Posterior vena cava (tissue), 2 donors: ENCODE measurements at regions not wholly inside any gene's neighbourhood (a gene's known extent, or its start where the extent isn't known, plus 50 kb on each side); places are given as distances from the start of the nearest gene placed in this dataset.
"Not testable (repeated sequence)": the region's sequence is repeated elsewhere in the genome, so short reads cannot be mapped to it uniquely, and the experiment has no call there.

ENCODE experiments used
- DNase-seq: peaks from one replicate; pipeline ENCODE4 v3.0.0-alpha.2; 2020; ENCODE audit warnings: low spot score
- intact Hi-C, 2 donors: fragments of 100-400 bp; cut with DNase I; formaldehyde crosslinking; loops; one replicate each; pipeline versions ENCODE4 v1.14.1 to v1.14.2; 2022 to 2023
- donor health status: DM: yes; HTN: yes; CAD: no.
- donor health status: DM: yes; HTN: yes; CAD: no.

- DNase-seq, intact Hi-C loops: not testable (repeated sequence)
These were observed 473.3 kb downstream of the SPATA31A6 start for GRCh38 chr9:42656789-42657188.

- intact Hi-C loops, DNase-seq: not testable (repeated sequence)
These were observed 474.0 kb downstream of the SPATA31A6 start for GRCh38 chr9:42657496-42657895.

GRCh38 chr9:42697146-42697545 is 513.7 kb downstream of the SPATA31A6 start:
- DNase-seq, intact Hi-C loops: not testable (repeated sequence)

GRCh38 chr9:42702890-42703289 is 519.4 kb downstream of the SPATA31A6 start:
- intact Hi-C loops, DNase-seq: not testable (repeated sequence)

- DNase-seq, intact Hi-C loops: not testable (repeated sequence)
These were observed 541.7 kb downstream of the SPATA31A6 start for GRCh38 chr9:42724841-42725835.

- intact Hi-C loops: not testable (repeated sequence)
- DNase-seq: peak; percentile 93
These were observed 559.8 kb downstream of the SPATA31A6 start for GRCh38 chr9:42743030-42743814.

GRCh38 chr9:42757251-42757650 is 573.8 kb downstream of the SPATA31A6 start:
- intact Hi-C loops, DNase-seq: not testable (repeated sequence)

GRCh38 chr9:42759320-42759719 is 575.9 kb downstream of the SPATA31A6 start:
- intact Hi-C loops, DNase-seq: not testable (repeated sequence)

- intact Hi-C loops, DNase-seq: not testable (repeated sequence)
These were observed 598.7 kb downstream of the SPATA31A6 start for GRCh38 chr9:42782201-42782600.

- DNase-seq, intact Hi-C loops: not testable (repeated sequence)
These were observed 609.3 kb downstream of the SPATA31A6 start for GRCh38 chr9:42792725-42793124.

GRCh38 chr9:42798571-42798970 is 615.1 kb downstream of the SPATA31A6 start:
- DNase-seq, intact Hi-C loops: not testable (repeated sequence)

- intact Hi-C loops, DNase-seq: not testable (repeated sequence)
These were observed 619.3 kb downstream of the SPATA31A6 start for GRCh38 chr9:42802716-42803115.

GRCh38 chr9:42806674-42807073 is 623.2 kb downstream of the SPATA31A6 start:
- DNase-seq: peak; percentile 30
- intact Hi-C loops: not testable (repeated sequence)

- DNase-seq, intact Hi-C loops: not testable (repeated sequence)
These were observed 638.0 kb downstream of the SPATA31A6 start for GRCh38 chr9:42821468-42821867.

GRCh38 chr9:42848156-42848555 is 664.7 kb downstream of the SPATA31A6 start:
- intact Hi-C loops, DNase-seq: not testable (repeated sequence)

GRCh38 chr9:42850896-42851693 is 667.6 kb downstream of the SPATA31A6 start:
- intact Hi-C loops: not testable (repeated sequence)
- DNase-seq: peak; percentile 74

GRCh38 chr9:42851701-42852100 is 668.2 kb downstream of the SPATA31A6 start:
- intact Hi-C loops: not testable (repeated sequence)
- peak; percentile 50 for DNase-seq

GRCh38 chr9:42852133-42852930 is 668.9 kb downstream of the SPATA31A6 start:
- intact Hi-C loops, DNase-seq: not testable (repeated sequence)
